Activated T-cell treated with anti-CD3 and anti-CD28 coated beads, Interleukin-2, amount 50 U/mL, for 24 hours (primary cell): ENCODE measurements at regions not wholly inside any gene's neighbourhood (a gene's known extent, or its start where the extent isn't known, plus 50 kb on each side); places are given as distances from the start of the nearest gene placed in this dataset.

ENCODE experiments used
- DNase-seq: peaks from one replicate; pipeline ENCODE4 v3.0.0-alpha.2; 2020
- H3K27ac Mint-ChIP-seq: 2 replicates; pipeline ENCODE4 v1.8.0; 2020; ENCODE audit warnings: mild to moderate bottlenecking, mixed read lengths
- H3K27me3 Mint-ChIP-seq: 2 replicates; pipeline ENCODE4 v1.8.0; 2020; ENCODE audit warnings: mixed read lengths
- H3K36me3 Mint-ChIP-seq: 2 replicates; pipeline ENCODE4 v1.8.0; 2020; ENCODE audit warnings: low read depth, mixed read lengths
- H3K4me1 Mint-ChIP-seq: 2 replicates; pipeline ENCODE4 v1.8.0; 2020; ENCODE audit warnings: low read depth, mixed read lengths
- H3K4me3 Mint-ChIP-seq: 2 replicates; pipeline ENCODE4 v1.8.0; 2020; ENCODE audit warnings: mild to moderate bottlenecking, moderate library complexity, mixed read lengths
- H3K9me3 Mint-ChIP-seq: 2 replicates; pipeline ENCODE4 v1.8.0; 2020; ENCODE audit warnings: mixed read lengths

DNA sequence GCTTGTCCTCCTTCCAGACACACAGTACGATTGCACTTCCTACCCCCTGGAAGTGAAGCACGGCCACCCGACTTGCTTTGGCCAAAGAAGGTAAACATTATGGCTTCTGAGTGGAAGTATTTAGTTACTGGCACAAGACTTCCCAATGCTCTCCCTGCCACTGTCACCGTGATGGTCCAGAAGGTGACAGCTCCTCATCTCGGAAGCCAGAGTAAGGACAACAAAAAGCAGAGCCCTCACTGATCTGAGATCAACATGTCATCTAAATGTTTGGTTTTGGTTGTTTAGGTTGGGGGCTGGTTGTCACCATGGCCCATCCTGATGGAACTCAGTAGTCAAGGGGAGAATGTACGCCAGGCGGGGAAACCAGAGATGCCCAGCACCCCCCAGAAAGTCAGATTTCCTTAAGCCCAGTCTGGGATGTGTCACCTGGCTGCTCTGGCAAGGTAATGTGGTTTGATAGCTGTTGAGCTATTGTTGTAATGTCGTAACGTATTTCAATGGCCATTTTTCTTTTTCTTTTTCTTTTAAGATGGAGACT lies 170.1 kb upstream of the ZNF536 start:
- H3K9me3 Mint-ChIP-seq: peaks cover 2% of the 10 kb centered on the region
- no peak overlapping the region for H3K4me3 Mint-ChIP-seq
- no peaks in the 10 kb centered on the region for H3K27me3 Mint-ChIP-seq
- H3K4me1 Mint-ChIP-seq: no peaks in the 10 kb centered on the region
- no peaks in the 10 kb centered on the region for H3K36me3 Mint-ChIP-seq
- DNase-seq: no peak
- H3K27ac Mint-ChIP-seq: no peak overlapping the region

GRCh38 chr19:30204721-30205120 lies 167.5 kb upstream of the ZNF536 start:
- Mint-ChIP-seq H3K36me3 (no peaks in the 10 kb centered on the region), H3K9me3 (no peaks in the 10 kb centered on the region), H3K4me3 (no peak overlapping the region), H3K27ac (no peak overlapping the region), H3K27me3 (peaks cover 7% of the 10 kb centered on the region), H3K4me1 (no peaks in the 10 kb centered on the region)
- no peak for DNase-seq

DNA sequence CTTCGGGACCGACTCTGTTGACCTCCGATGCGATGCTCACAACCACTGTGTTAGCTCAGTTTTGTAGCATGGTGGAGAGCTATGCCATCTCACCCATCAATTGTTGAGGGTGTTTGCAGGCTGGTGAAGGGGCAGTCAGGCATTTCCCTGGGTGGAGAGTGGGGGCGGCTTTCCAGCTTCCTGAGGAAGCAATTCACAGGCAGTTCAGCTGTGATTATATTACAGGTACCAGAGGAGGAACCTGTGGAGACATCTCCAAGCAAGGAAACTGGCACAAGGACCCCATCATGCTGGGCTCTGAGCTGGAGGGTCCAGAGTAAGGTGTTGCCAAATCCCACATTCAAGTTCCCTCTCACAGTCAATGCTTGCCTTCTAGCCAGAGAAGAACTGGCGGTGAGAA lies 166.0 kb upstream of the ZNF536 start:
- Mint-ChIP-seq H3K27ac (no peak overlapping the region), H3K36me3 (no peaks in the 10 kb centered on the region), H3K4me1 (no peaks in the 10 kb centered on the region), H3K9me3 (no peaks in the 10 kb centered on the region), H3K4me3 (no peak overlapping the region), H3K27me3 (peaks cover 11% of the 10 kb centered on the region)
- no peak for DNase-seq

DNA sequence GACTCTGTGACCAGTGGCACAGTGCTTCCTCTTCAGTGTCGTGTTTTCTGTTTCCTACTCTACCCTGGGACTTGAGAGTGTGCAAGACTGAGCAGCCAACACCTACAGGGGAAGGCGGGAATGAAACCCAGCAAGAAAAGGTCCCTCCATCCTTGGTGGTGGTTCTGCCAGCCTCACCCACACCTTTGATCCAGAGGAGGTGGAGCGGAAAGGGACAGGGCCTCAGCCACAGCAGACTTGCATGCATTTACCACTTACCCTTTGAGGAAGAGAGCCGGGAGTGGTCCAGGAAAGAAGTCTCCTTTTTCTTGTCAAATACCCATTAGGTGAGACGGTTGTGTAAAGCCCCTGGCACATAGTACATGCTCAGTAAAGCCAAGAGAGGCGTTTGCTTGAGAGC lies 164.8 kb upstream of the ZNF536 start:
- Mint-ChIP-seq H3K36me3 (no peaks in the 10 kb centered on the region), H3K4me1 (no peaks in the 10 kb centered on the region), H3K27ac (no peak overlapping the region), H3K27me3 (peaks cover 16% of the 10 kb centered on the region), H3K4me3 (no peak overlapping the region), H3K9me3 (no peaks in the 10 kb centered on the region)
- no peak for DNase-seq

DNA sequence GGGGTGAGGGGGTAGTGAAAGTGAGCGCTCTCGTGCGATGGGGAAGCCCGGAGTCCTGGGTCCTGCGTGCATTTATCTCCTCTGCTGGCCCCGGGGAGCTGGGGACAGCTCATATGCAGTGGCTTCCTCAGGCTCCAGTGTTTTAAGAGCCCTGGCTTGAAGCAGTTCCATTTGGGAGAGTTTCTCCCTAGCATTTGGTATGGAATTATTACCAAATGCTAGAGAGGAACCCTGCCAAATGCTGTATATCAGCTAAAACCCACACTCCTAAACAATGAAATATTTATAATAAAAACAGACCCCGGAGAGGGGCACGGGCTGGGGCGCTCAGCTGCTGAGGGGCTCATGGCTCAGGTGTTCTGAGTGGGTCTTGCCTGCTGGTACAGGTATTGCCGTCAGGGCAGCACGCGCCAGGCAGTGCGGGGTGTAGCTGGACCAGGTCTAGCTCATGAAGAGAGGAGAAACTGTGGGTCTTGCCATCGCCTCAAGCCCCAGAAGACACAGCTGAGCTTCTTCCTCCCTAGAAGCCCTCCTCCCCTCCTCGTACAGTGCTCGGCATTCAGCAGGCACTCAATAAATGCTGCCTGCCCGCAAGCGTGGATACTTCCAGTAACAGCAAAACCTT lies 163.6 kb upstream of the ZNF536 start:
- H3K4me1 Mint-ChIP-seq: no peaks in the 10 kb centered on the region
- no peaks in the 10 kb centered on the region for H3K9me3 Mint-ChIP-seq
- no peak for DNase-seq
- no peaks in the 10 kb centered on the region for H3K36me3 Mint-ChIP-seq
- H3K27me3 Mint-ChIP-seq: peaks cover 24% of the 10 kb centered on the region
- no peak overlapping the region for H3K4me3 Mint-ChIP-seq
- H3K27ac Mint-ChIP-seq: no peak overlapping the region

DNA sequence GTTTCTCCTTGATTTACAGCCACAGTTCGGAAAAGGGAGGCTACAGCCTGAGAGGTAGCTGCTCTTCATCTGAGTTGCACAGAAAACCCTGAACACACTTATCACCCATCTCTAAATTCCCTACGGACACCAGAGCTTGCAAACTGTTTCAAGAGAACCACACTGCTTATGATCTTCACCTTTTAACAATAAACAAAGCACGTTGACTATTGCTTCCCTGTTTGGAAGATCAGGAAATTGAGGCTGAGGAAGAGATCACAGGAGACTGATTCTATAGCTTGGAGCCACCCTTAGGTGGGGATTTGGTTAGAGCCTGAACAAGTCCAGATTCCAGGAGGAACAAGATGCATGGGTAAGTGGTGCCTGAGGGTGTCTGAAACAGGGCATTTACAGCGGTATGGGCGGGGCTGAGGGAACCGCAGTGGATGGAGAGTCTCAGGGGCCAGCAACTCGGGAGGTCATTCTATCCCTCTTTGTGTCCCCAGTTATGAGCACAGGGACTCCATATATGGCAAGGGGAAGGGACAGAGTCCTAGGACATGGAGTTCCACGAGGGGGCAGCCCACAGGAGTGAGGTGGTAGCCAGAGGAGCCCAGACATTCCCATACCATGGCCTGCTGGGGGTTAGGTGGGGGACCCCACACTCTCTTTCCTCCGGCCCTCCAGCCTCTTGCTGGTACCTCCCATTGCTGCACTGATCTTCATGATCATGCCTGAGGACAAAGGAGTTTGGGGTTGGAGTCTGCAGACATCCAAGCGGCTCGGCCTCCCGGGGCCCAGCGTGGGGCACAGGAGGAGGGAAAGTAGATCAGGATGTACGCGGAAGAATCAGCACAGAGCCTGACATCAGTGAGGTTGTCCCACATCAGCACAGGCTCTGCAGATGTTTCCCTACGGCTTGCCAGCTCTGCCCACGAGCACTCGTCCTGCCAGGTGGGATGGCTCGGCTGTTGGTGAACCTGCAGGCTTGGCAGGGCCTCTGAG lies 162.3 kb upstream of the ZNF536 start:
- Mint-ChIP-seq H3K27ac (no peak overlapping the region), H3K4me1 (peaks cover 5% of the 10 kb centered on the region), H3K4me3 (no peak overlapping the region), H3K27me3 (peaks cover 28% of the 10 kb centered on the region), H3K36me3 (no peaks in the 10 kb centered on the region), H3K9me3 (no peaks in the 10 kb centered on the region)
- DNase-seq: no peak

DNA sequence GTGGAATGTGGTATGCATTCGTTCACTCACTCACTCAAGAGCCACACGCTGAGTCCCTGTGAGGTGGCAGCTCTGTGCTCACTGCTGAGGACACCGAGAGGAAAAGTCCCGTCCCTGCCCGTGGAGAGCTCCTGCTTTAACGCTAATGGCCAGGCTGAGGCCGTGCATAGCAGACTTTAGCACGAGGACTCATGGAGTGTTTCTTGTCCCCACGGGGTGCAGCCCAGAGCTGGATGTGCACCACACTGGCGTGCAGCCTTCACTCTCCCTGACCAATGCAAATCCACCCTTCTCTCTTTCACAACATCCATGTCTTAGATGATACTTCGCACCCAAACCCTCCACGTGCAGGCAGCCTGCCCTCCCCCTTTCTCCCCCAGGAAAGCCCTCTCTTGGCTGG lies 159.6 kb upstream of the ZNF536 start:
- Mint-ChIP-seq H3K36me3 (no peaks in the 10 kb centered on the region), H3K9me3 (no peaks in the 10 kb centered on the region), H3K27ac (no peak overlapping the region), H3K4me3 (no peak overlapping the region), H3K4me1 (peaks cover 7% of the 10 kb centered on the region), H3K27me3 (peaks cover 42% of the 10 kb centered on the region)
- no peak for DNase-seq

- H3K27ac Mint-ChIP-seq: no peak overlapping the region
Observed at GRCh38 chr19:30214651-30215051, 157.5 kb upstream of the ZNF536 start.

DNA sequence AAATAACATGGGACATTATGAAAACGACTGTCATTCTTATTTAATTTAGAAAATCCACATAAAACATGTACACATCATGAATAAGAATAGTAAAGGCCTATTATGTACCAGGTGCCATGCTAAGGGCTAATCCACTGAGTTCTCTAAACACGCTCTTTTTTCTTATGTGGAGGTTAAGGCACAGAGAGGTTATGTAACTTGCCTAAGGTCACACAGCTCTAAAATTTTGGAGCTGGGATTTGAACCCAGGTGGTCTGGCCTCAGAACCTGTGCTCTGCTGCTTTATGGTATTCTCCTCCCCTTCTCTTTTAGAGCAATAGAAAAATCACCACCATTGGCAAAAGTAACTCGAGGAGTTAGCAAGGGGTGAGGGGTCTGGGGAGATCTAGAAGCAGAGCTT lies 156.9 kb upstream of the ZNF536 start:
- DNase-seq: no peak
- Mint-ChIP-seq H3K9me3 (no peaks in the 10 kb centered on the region), H3K27ac (no peak overlapping the region), H3K4me1 (peaks cover 7% of the 10 kb centered on the region), H3K4me3 (no peak overlapping the region), H3K36me3 (no peaks in the 10 kb centered on the region), H3K27me3 (peaks cover 53% of the 10 kb centered on the region)

More at GRCh38 chr19:30214651-30215051, 157.5 kb upstream of the ZNF536 start:
- H3K4me3 Mint-ChIP-seq: no peak overlapping the region
- DNase-seq: no peak
- peaks cover 7% of the 10 kb centered on the region for H3K4me1 Mint-ChIP-seq
- no peaks in the 10 kb centered on the region for H3K36me3 Mint-ChIP-seq
- H3K27me3 Mint-ChIP-seq: peaks cover 51% of the 10 kb centered on the region
- no peaks in the 10 kb centered on the region for H3K9me3 Mint-ChIP-seq

DNA sequence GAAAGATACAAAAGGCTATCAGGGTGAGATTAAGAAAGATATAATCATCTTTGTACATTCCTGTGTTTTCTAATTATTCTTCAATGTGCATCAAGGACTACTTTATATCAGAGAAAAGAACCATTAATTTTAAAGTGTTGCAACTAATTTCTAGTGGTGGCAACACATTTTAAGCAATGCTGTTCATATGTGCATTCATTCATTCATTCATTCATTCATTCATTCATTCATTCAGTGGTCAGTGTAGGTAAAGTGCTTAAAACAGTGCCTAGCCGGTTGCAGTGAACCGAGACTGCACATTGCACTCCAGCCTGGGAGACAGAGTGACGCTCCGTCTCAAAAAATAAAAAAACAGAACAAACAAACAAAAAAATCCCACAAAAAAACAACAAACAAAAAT lies 155.7 kb upstream of the ZNF536 start:
- Mint-ChIP-seq H3K9me3 (no peaks in the 10 kb centered on the region), H3K4me3 (no peak overlapping the region), H3K4me1 (peaks cover 7% of the 10 kb centered on the region), H3K36me3 (no peaks in the 10 kb centered on the region), H3K27me3 (peaks cover 61% of the 10 kb centered on the region), H3K27ac (no peak overlapping the region)
- DNase-seq: no peak

DNA sequence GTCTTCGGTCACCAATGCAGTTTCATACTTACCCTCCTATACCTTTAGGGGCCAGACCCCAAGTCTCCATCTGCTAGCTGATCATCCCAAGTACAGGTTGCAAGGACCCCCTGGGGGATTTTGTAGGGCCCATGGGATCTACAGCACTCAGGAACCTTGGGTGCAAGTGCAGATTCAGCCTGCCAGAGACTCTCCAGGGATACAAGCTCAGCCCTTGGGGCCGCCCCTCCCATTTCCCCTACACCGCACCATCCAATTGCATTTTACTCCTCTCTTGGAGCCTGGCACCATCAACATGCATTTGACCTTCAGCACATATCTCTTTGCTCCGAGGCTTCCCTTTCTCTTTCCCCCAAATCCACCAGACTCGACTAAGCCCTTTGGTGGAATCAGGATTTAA lies 154.7 kb upstream of the ZNF536 start:
- Mint-ChIP-seq H3K27ac (no peak overlapping the region), H3K27me3 (peaks cover 66% of the 10 kb centered on the region), H3K9me3 (no peaks in the 10 kb centered on the region), H3K4me3 (no peak overlapping the region), H3K36me3 (no peaks in the 10 kb centered on the region), H3K4me1 (peaks cover 7% of the 10 kb centered on the region)
- no peak for DNase-seq

DNA sequence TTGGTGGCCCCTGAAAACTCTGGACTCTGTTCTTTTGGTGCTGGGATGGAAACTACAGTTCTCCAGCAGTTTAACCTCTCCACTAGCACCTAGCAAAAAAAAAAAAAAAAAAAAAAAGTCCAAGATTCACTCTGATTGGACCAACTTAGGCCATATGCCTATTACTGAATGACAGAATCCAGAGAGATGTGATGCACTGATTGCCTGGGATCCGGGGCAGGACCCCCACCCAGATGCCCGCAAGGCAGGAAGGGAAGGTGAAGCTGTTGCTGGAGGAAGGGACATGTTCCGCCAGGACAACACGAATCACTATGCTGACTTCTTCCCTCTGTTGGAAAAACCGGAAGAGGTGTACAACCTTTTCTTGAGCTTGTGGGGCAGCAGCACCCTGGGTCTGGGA lies 152.5 kb upstream of the ZNF536 start:
- H3K27me3 Mint-ChIP-seq: peaks cover 75% of the 10 kb centered on the region
- H3K27ac Mint-ChIP-seq: no peak overlapping the region
- no peaks in the 10 kb centered on the region for H3K36me3 Mint-ChIP-seq
- no peak for DNase-seq
- H3K4me1 Mint-ChIP-seq: peaks cover 9% of the 10 kb centered on the region
- no peaks in the 10 kb centered on the region for H3K9me3 Mint-ChIP-seq
- H3K4me3 Mint-ChIP-seq: no peak overlapping the region

GRCh38 chr19:30221176-30221575 lies 151.0 kb upstream of the ZNF536 start:
- no peaks in the 10 kb centered on the region for H3K36me3 Mint-ChIP-seq
- H3K4me3 Mint-ChIP-seq: no peak overlapping the region
- no peaks in the 10 kb centered on the region for H3K9me3 Mint-ChIP-seq
- peaks cover 74% of the 10 kb centered on the region for H3K27me3 Mint-ChIP-seq
- H3K4me1 Mint-ChIP-seq: peaks cover 14% of the 10 kb centered on the region
- no peak overlapping the region for H3K27ac Mint-ChIP-seq
- no peak for DNase-seq

GRCh38 chr19:30222428-30222873 lies 149.7 kb upstream of the ZNF536 start:
- Mint-ChIP-seq H3K9me3 (no peaks in the 10 kb centered on the region), H3K4me1 (peaks cover 24% of the 10 kb centered on the region), H3K36me3 (no peaks in the 10 kb centered on the region), H3K27ac (no peak overlapping the region), H3K27me3 (peaks cover 81% of the 10 kb centered on the region), H3K4me3 (no peak overlapping the region)
- no peak for DNase-seq
